DND-41 (cell line): ENCODE measurements at regions not wholly inside any gene's neighbourhood (a gene's known extent, or its start where the extent isn't known, plus 50 kb on each side); places are given as distances from the start of the nearest gene placed in this dataset.

Source experiments
- ATAC-seq: fragments of 200-7000 bp; cut with Tn5 transposase; 3 replicates; pipeline ENCODE4 v1.9.1; 2021; ENCODE audit warnings: low read depth; ENCODE audit not compliant: insufficient read depth
- DNase-seq: peaks from one replicate; pipeline ENCODE4 v3.0.0-alpha.2; 2020
- H2AFZ ChIP-seq: 2 replicates; pipeline ENCODE4 v1.6.0; 2012; ENCODE audit warnings: low read depth, low read length
- H3K27ac ChIP-seq: 2 replicates; pipeline ENCODE4 v1.5.1; 2012; ENCODE audit warnings: low read length, inconsistent platforms
- H3K27me3 ChIP-seq: fragments of 200-600 bp; sonication (generic); 2 replicates; pipeline ENCODE4 v1.6.0; 2012; ENCODE audit warnings: low read length, mild to moderate bottlenecking, inconsistent platforms; ENCODE audit not compliant: insufficient read depth, poor library complexity
- H3K36me3 ChIP-seq: 2 replicates; pipeline ENCODE4 v1.5.1; 2012; ENCODE audit warnings: low read length, inconsistent platforms; ENCODE audit not compliant: insufficient read depth
- H3K4me1 ChIP-seq: 2 replicates; pipeline ENCODE4 v1.5.1; 2012; ENCODE audit warnings: mild to moderate bottlenecking, low read length; ENCODE audit not compliant: insufficient read depth
- H3K4me2 ChIP-seq: 2 replicates; pipeline ENCODE4 v1.6.0; 2012; ENCODE audit warnings: mild to moderate bottlenecking, moderate library complexity, low read length, inconsistent platforms; ENCODE audit not compliant: insufficient read depth
- H3K4me3 ChIP-seq, 2 experiments: fragments of 200-600 bp in 1 of 2; shearing (Covaris generic) in 1 of 2; 2 replicates each; pipeline ENCODE4 v1.5.1; 2012 to 2016; ENCODE audit warnings: inconsistent platforms in 2 of 2, low read length in 2 of 2, mild to moderate bottlenecking in 2 of 2, low read depth in 1 of 2, moderate library complexity in 1 of 2
- H3K79me2 ChIP-seq: 2 replicates; pipeline ENCODE4 v1.6.0; 2012; ENCODE audit warnings: low read length, inconsistent platforms; ENCODE audit not compliant: insufficient read depth
- H3K9ac ChIP-seq: 2 replicates; pipeline ENCODE4 v1.6.0; 2012; ENCODE audit warnings: low read depth, mild to moderate bottlenecking, inconsistent platforms, low read length, moderate library complexity
- H3K9me3 ChIP-seq: 2 replicates; pipeline ENCODE4 v1.5.1; 2012; ENCODE audit warnings: low read length, moderate library complexity, mild to moderate bottlenecking, inconsistent platforms; ENCODE audit not compliant: insufficient read depth, severe bottlenecking
- H4K20me1 ChIP-seq: 2 replicates; pipeline ENCODE4 v1.6.0; 2012; ENCODE audit warnings: low read length; ENCODE audit not compliant: insufficient read depth
- EZH2 ChIP-seq: IDR thresholded peaks from 3 replicates; pipeline ENCODE4 v1.6.1; 2012; ENCODE audit warnings: borderline replicate concordance, low read depth, mild to moderate bottlenecking, moderate library complexity, low read length, inconsistent platforms; ENCODE audit not compliant: severe bottlenecking
- TF ChIP-seq, protein P1 (sequence below): IDR thresholded peaks from 2 replicates; pipeline ENCODE4 v1.5.1; 2012; ENCODE audit warnings: borderline replicate concordance, low read length, moderate library complexity, mild to moderate bottlenecking; ENCODE audit not compliant: poor library complexity, severe bottlenecking; ENCODE audit errors: extremely low read depth

GRCh38 chr5:45779874-45780671 is 83.9 kb upstream of the HCN1 start:
- Histone ChIP-seq H3K79me2 (no peaks in the 10 kb centered on the region), H3K36me3 (no peaks in the 10 kb centered on the region), H4K20me1 (no peaks in the 10 kb centered on the region), H3K27me3 (no peaks in the 10 kb centered on the region), H3K27ac (no peak overlapping the region), H3K4me3 (no peak overlapping the region), H3K9me3 (no peaks in the 10 kb centered on the region), H3K9ac (no peak overlapping the region), H3K4me1 (no peaks in the 10 kb centered on the region), H2AFZ (no peak overlapping the region), H3K4me2 (no peak overlapping the region)
- TF ChIP-seq, protein P1, sequence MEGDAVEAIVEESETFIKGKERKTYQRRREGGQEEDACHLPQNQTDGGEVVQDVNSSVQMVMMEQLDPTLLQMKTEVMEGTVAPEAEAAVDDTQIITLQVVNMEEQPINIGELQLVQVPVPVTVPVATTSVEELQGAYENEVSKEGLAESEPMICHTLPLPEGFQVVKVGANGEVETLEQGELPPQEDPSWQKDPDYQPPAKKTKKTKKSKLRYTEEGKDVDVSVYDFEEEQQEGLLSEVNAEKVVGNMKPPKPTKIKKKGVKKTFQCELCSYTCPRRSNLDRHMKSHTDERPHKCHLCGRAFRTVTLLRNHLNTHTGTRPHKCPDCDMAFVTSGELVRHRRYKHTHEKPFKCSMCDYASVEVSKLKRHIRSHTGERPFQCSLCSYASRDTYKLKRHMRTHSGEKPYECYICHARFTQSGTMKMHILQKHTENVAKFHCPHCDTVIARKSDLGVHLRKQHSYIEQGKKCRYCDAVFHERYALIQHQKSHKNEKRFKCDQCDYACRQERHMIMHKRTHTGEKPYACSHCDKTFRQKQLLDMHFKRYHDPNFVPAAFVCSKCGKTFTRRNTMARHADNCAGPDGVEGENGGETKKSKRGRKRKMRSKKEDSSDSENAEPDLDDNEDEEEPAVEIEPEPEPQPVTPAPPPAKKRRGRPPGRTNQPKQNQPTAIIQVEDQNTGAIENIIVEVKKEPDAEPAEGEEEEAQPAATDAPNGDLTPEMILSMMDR: no peak
- TF ChIP-seq EZH2: no peak
- DNase-seq (no peak), ATAC-seq (no peak)

DNA sequence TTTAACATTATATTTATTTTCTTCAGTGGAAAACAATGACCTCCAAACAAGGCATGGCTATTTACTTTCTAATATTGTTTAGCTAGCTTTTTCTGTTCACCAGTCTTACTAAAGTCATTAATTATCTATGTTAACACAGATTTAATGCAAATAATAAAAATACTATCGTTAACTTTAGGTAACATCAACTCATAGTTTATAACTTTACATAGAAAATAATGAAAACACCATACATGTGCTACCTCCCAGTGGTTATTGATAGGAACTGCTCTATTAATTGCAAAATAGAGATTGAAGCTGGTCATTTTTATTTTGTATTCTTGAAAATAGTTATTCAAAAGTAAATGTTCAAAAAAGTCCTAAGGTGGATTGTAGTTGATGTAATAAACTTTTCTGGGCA is 78.3 kb upstream of the HCN1 start:
- Histone ChIP-seq H2AFZ (no peak overlapping the region), H3K4me3 (no peak overlapping the region), H3K9ac (no peak overlapping the region), H3K27ac (no peak overlapping the region), H3K9me3 (no peaks in the 10 kb centered on the region), H3K79me2 (no peaks in the 10 kb centered on the region), H4K20me1 (no peaks in the 10 kb centered on the region), H3K4me2 (no peak overlapping the region), H3K36me3 (no peaks in the 10 kb centered on the region), H3K27me3 (no peaks in the 10 kb centered on the region), H3K4me1 (no peaks in the 10 kb centered on the region)
- ATAC-seq (no peak), DNase-seq (no peak)
- TF ChIP-seq, protein P1: no peak
- no peak for TF ChIP-seq EZH2

DNA sequence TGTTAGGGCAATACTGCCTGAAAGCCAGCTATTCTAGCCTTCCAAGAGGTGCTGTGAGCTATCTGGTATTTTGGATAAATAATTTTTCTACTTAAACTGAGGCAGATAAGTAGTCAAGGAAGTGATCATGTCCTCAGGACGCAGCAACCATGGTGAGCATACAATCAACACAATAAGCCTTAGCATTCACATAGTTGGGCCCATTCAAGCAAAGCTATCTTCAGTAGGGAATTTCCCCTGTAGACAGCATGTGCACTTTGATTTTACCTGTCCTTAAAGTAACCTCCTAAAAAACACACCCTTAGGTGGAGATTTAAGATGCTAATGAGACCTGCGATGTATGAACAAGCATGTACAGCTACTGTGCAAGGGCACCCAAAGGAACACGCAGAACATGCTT is 76.2 kb upstream of the HCN1 start:
- Histone ChIP-seq H2AFZ (no peak overlapping the region), H3K27me3 (no peaks in the 10 kb centered on the region), H4K20me1 (no peaks in the 10 kb centered on the region)

More for the DNA sequence above, 76.2 kb upstream of the HCN1 start:
- DNase-seq: no peak
- H3K27ac ChIP-seq: no peak overlapping the region
- no peak overlapping the region for H3K4me3 ChIP-seq
- no peaks in the 10 kb centered on the region for H3K9me3 ChIP-seq
- no peaks in the 10 kb centered on the region for H3K36me3 ChIP-seq
- no peak overlapping the region for H3K4me2 ChIP-seq
- H3K4me1 ChIP-seq: no peaks in the 10 kb centered on the region
- no peak for ATAC-seq
- no peak for TF ChIP-seq EZH2
- TF ChIP-seq, protein P1: no peak
- H3K79me2 ChIP-seq: no peaks in the 10 kb centered on the region
- no peak overlapping the region for H3K9ac ChIP-seq
